ENCODE measurements at regions not wholly inside any gene's neighbourhood (a gene's known extent, or its start where the extent isn't known, plus 50 kb on each side); places are given as distances from the start of the nearest gene placed in this dataset.

DNA sequence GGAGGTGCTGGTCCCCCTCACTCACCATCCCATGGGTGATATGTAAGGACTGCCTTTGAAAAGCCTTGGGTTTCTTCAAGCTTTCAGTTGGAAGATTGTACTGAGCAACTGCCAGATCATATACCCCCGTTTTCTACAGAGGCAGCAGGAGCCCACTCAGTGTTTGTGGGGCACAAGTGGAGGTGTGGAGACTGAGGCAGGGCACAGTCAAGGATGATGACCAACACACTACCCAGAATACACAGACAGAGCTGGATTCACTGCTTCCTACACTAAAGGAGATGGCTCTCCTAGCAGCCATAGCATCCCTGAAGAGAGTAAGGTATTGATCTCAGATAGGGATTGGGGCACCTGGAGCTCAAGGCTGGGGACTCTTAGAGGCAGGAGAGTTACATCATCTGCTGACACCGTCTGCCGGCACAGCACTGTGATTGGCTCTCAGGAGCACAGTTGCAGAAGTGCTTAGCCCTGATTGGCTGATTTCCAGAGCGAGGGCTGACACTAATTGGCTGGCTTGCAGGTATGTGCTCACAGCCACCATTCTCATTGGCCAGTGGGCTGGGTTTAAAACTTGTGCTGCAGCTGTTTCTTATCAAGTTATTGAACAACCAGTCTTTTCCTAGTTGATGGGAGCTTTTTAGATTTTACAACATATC lies 77.9 kb upstream of the PFKP start:
- H3K9me1 ChIP-seq (ENCODE audit: insufficient read depth, low read length), result no peaks in the 10 kb centered on the region; the same call in 1 of the 2 replicates
- no peak overlapping the region for H3K18ac ChIP-seq (ENCODE audit: low read depth, low read length)
- no peak overlapping the region for H3K14ac ChIP-seq (replicated peaks; ENCODE audit: low read depth, low read length)
- no peak overlapping the region for H3K4me2 ChIP-seq (ENCODE audit: low read depth, low read length)
- ATAC-seq (ENCODE audit: low read depth) (no peak), DNase-seq (no peak)
- H2BK20ac ChIP-seq (ENCODE audit: low read depth, low read length), result no peak overlapping the region
- H3K4me1 ChIP-seq (ENCODE audit: control insufficient read depth, insufficient read depth, low read length), result peaks cover 2% of the 10 kb centered on the region; the same call in 1 of the 2 replicates
- peaks cover 11% of the 10 kb centered on the region for H3K9me3 ChIP-seq (ENCODE audit: control insufficient read depth, insufficient read depth, low read length)
- in situ Hi-C loops (cut with MboI; ENCODE audit: low sequenced_read_pairs), result no loop called here
- H4K20me1 ChIP-seq (ENCODE audit: insufficient read depth, low read length), result no peaks in the 10 kb centered on the region
- H2BK5ac ChIP-seq (ENCODE audit: low read depth, low read length, poor library complexity, severe bottlenecking), result no peak overlapping the region
- no peak overlapping the region for H3K23ac ChIP-seq (ENCODE audit: low read depth, low read length)
- H2AK9ac ChIP-seq (replicated peaks; ENCODE audit: low read depth, low read length, poor library complexity), result no peak overlapping the region
- no peak overlapping the region for H4K91ac ChIP-seq (ENCODE audit: insufficient read depth, low read depth, low read length)
- H2BK120ac ChIP-seq (ENCODE audit: low read depth, low read length), result no peak overlapping the region
- H2AFZ ChIP-seq (replicated peaks; ENCODE audit: low read length, poor library complexity), result no peak overlapping the region
- no peaks in the 10 kb centered on the region for H3K79me1 ChIP-seq (ENCODE audit: low read depth in 1 of 2, low read length in 2 of 2)
- ChIA-PET CTCF (no interaction called here), POLR2A (ENCODE audit: unreplicated experiment) (no interaction called here)
- no peak overlapping the region for H3K9ac ChIP-seq (ENCODE audit: low read depth, low read length)
- TF ChIP-seq, protein P1, sequence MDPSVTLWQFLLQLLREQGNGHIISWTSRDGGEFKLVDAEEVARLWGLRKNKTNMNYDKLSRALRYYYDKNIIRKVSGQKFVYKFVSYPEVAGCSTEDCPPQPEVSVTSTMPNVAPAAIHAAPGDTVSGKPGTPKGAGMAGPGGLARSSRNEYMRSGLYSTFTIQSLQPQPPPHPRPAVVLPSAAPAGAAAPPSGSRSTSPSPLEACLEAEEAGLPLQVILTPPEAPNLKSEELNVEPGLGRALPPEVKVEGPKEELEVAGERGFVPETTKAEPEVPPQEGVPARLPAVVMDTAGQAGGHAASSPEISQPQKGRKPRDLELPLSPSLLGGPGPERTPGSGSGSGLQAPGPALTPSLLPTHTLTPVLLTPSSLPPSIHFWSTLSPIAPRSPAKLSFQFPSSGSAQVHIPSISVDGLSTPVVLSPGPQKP (IDR thresholded peaks at IDR 0.05; ENCODE audit: borderline replicate concordance, low read depth, low read length), result no peak
- TF ChIP-seq MAFK (IDR thresholded peaks at IDR 0.05; ENCODE audit: low read depth, low read length), result no peak
- TF ChIP-seq CEBPB (IDR thresholded peaks at IDR 0.05; ENCODE audit: low read depth, low read length), result no peak
- no peak for TF ChIP-seq RFX5 (IDR thresholded peaks at IDR 0.05; ENCODE audit: low read depth, low read length)
- TF ChIP-seq, protein P2, sequence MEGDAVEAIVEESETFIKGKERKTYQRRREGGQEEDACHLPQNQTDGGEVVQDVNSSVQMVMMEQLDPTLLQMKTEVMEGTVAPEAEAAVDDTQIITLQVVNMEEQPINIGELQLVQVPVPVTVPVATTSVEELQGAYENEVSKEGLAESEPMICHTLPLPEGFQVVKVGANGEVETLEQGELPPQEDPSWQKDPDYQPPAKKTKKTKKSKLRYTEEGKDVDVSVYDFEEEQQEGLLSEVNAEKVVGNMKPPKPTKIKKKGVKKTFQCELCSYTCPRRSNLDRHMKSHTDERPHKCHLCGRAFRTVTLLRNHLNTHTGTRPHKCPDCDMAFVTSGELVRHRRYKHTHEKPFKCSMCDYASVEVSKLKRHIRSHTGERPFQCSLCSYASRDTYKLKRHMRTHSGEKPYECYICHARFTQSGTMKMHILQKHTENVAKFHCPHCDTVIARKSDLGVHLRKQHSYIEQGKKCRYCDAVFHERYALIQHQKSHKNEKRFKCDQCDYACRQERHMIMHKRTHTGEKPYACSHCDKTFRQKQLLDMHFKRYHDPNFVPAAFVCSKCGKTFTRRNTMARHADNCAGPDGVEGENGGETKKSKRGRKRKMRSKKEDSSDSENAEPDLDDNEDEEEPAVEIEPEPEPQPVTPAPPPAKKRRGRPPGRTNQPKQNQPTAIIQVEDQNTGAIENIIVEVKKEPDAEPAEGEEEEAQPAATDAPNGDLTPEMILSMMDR (conservative IDR thresholded peaks at IDR 0.05; ENCODE audit: low read depth, low read length), result no peak
- TF ChIP-seq POLR2A (IDR thresholded peaks at IDR 0.05; ENCODE audit: low read depth, low read length), result no peak
- no peak for TF ChIP-seq MXI1 (IDR thresholded peaks at IDR 0.05; ENCODE audit: borderline replicate concordance, low read depth, low read length)
- no peak for TF ChIP-seq SMC3 (IDR thresholded peaks at IDR 0.05; ENCODE audit: low read depth, low read length)
- TF ChIP-seq RAD21 (IDR thresholded peaks at IDR 0.05; ENCODE audit: low read length), result no peak
- TF ChIP-seq MAZ (IDR thresholded peaks at IDR 0.05; ENCODE audit: borderline replicate concordance, low read depth, low read length), result no peak
- TF ChIP-seq CHD1 (IDR thresholded peaks at IDR 0.05; ENCODE audit: low read depth, low read length), result no peak
- no peak for TF ChIP-seq FOS (IDR thresholded peaks at IDR 0.05; ENCODE audit: low read depth, low read length)
- no peak for TF ChIP-seq BHLHE40 (IDR thresholded peaks at IDR 0.05; ENCODE audit: low read depth, low read length)
- no peak for TF ChIP-seq RCOR1 (IDR thresholded peaks at IDR 0.05; ENCODE audit: insufficient replicate concordance, low read length)
- TF ChIP-seq NFE2L2 (IDR thresholded peaks at IDR 0.05; ENCODE audit: low read depth, low read length), result no peak
- WGBS, 2 experiments (ENCODE audit: extremely low coverage in 2 of 2, insufficient read length in 1 of 2), result 85% methylated on average over 2 of the region's 4 CpGs; no CpG with 5 or more reads in 1 of the 2 experiments
- H3K4me3 ChIP-seq (ENCODE audit: insufficient read depth, low read depth, low read length), result no peak overlapping the region
- H3K56ac ChIP-seq (ENCODE audit: extremely low read depth, insufficient read depth, low read length), result no peak overlapping the region
- H3K27me3 ChIP-seq (ENCODE audit: control insufficient read depth, insufficient read depth, low read length), result no peaks in the 10 kb centered on the region; the same call in 1 of the 2 replicates
- intact Hi-C loops (cut with micrococcal nuclease), result no loop called here
- H4K5ac ChIP-seq (ENCODE audit: low read depth, low read length), result no peak overlapping the region
- H3K36me3 ChIP-seq (ENCODE audit: control insufficient read depth, insufficient read depth, low read length), result no peaks in the 10 kb centered on the region
- no peak overlapping the region for H2AK5ac ChIP-seq (ENCODE audit: low read depth, low read length)
- no peak overlapping the region for H2BK15ac ChIP-seq (ENCODE audit: low read depth, low read length)
- no peak overlapping the region for H4K8ac ChIP-seq (ENCODE audit: low read depth in 2 of 2, low read length in 2 of 2)
- H3K27ac ChIP-seq (ENCODE audit: insufficient read depth, low read length), result no peak overlapping the region
- no TSS peak for BruUV-seq (replicated peaks)
- no peak overlapping the region for H3K4ac ChIP-seq (ENCODE audit: low read depth, low read length)
- dilution Hi-C loops (cut with HindIII; ENCODE audit: low sequenced_read_pairs, unreplicated experiment), result no loop called here
